Uterus (tissue), 2 donors: ENCODE measurements at regions not wholly inside any gene's neighbourhood (a gene's known extent, or its start where the extent isn't known, plus 50 kb on each side); places are given as distances from the start of the nearest gene placed in this dataset.

Experiments
- CTCF ChIP-seq, 4 experiments: fragments of 200-600 bp in 2 of 4; fragments of 450-650 bp in 2 of 4; sonication (generic) in 2 of 4; IDR thresholded peaks; one replicate each; pipeline ENCODE4 v1.5.1; 2016 to 2019; ENCODE audit warnings: antibody characterized with exemption in 4 of 4, mild to moderate bottlenecking in 2 of 4, moderate library complexity in 1 of 4
- POLR2A ChIP-seq, 2 donors: fragments of 450-650 bp; IDR thresholded peaks; one replicate each; pipeline ENCODE4 v1.6.1; 2016; ENCODE audit warnings: antibody characterized with exemption in 2 of 2, mild to moderate bottlenecking in 1 of 2, moderate library complexity in 1 of 2

GRCh38 chr1:195828325-195828724, 779.9 kb downstream of the KCNT2 start:
- TF ChIP-seq CTCF (IDR thresholded peaks at IDR 0.05) (no peak), POLR2A (IDR thresholded peaks at IDR 0.05) (no peak)
